ENCODE measurements at regions not wholly inside any gene's neighbourhood (a gene's known extent, or its start where the extent isn't known, plus 50 kb on each side); places are given as distances from the start of the nearest gene placed in this dataset.

GRCh38 chr14:106838991-106839769 is 1312.8 kb downstream of the TMEM121 start:
- H3K9ac ChIP-seq (ENCODE audit: low read length in 5 of 5): no peak overlapping the region
- no peaks in the 10 kb centered on the region for H3K9me3 ChIP-seq (ENCODE audit: control insufficient read depth in 5 of 5, low read length in 5 of 5)
- no peak overlapping the region for H3K4me3 ChIP-seq (ENCODE audit: low read depth in 1 of 5, low read length in 5 of 5)
- H3K27ac ChIP-seq (ENCODE audit: low read depth, low read length): no peak overlapping the region
- H3K27me3 ChIP-seq (ENCODE audit: control insufficient read depth in 5 of 5, insufficient read depth in 4 of 5, low read length in 5 of 5): peaks cover 0 to 5% (median 3%) of the 10 kb centered on the region in 5 donors
- H3K36me3 ChIP-seq (ENCODE audit: control insufficient read depth in 5 of 5, insufficient read depth in 5 of 5, low read length in 5 of 5): no peaks in the 10 kb centered on the region
- peaks cover 0 to 11% (median 5%) of the 10 kb centered on the region in 5 donors for H3K4me1 ChIP-seq (ENCODE audit: control insufficient read depth in 5 of 5, insufficient read depth in 5 of 5, low read length in 5 of 5)

- Histone ChIP-seq H3K9me3 (ENCODE audit: control insufficient read depth in 5 of 5, low read length in 5 of 5) (no peaks in the 10 kb centered on the region), H3K9ac (ENCODE audit: low read length in 5 of 5) (no peak overlapping the region), H3K36me3 (ENCODE audit: control insufficient read depth in 5 of 5, insufficient read depth in 5 of 5, low read length in 5 of 5) (no peaks in the 10 kb centered on the region), H3K27ac (ENCODE audit: low read depth, low read length) (no peak overlapping the region), H3K4me3 (ENCODE audit: low read depth in 1 of 5, low read length in 5 of 5) (no peak overlapping the region), H3K27me3 (ENCODE audit: control insufficient read depth in 5 of 5, insufficient read depth in 4 of 5, low read length in 5 of 5) (peaks cover 0 to 5% (median 3%) of the 10 kb centered on the region in 5 donors), H3K4me1 (ENCODE audit: control insufficient read depth in 5 of 5, insufficient read depth in 5 of 5, low read length in 5 of 5) (peaks cover 0 to 13% (median 5%) of the 10 kb centered on the region in 5 donors)
These were observed 1313.9 kb downstream of the TMEM121 start for GRCh38 chr14:106840258-106840657.

DNA sequence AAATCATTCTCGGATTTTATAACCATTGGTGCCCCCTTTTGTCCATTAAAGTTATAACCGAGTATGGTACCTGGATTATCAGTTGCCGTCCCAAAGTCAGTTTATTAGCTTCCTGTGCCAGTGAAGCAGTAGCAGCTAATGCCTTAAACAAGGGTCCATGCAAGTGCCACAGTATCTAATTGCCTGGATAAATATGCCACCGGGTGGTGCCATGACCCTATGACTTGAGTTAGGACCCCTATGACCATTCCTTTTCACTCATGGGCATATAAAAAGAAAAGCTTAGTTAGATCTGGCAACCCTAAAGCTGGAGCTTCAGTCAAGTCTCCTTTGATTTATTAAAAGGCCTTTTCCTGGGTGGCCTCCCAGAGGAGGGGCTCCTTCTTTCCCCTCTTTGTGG is 1314.6 kb downstream of the TMEM121 start:
- H3K9me3 ChIP-seq (ENCODE audit: control insufficient read depth in 5 of 5, low read length in 5 of 5): no peaks in the 10 kb centered on the region
- no peak overlapping the region for H3K27ac ChIP-seq (ENCODE audit: low read depth, low read length)
- H3K9ac ChIP-seq (ENCODE audit: low read length in 5 of 5): no peak overlapping the region
- H3K27me3 ChIP-seq (ENCODE audit: control insufficient read depth in 5 of 5, insufficient read depth in 4 of 5, low read length in 5 of 5): peaks cover 0 to 5% (median 3%) of the 10 kb centered on the region in 5 donors
- H3K36me3 ChIP-seq (ENCODE audit: control insufficient read depth in 5 of 5, insufficient read depth in 5 of 5, low read length in 5 of 5): no peaks in the 10 kb centered on the region
- H3K4me1 ChIP-seq (ENCODE audit: control insufficient read depth in 5 of 5, insufficient read depth in 5 of 5, low read length in 5 of 5): peaks cover 0 to 21% (median 5%) of the 10 kb centered on the region in 5 donors
- H3K4me3 ChIP-seq (ENCODE audit: low read depth in 1 of 5, low read length in 5 of 5): no peak overlapping the region

DNA sequence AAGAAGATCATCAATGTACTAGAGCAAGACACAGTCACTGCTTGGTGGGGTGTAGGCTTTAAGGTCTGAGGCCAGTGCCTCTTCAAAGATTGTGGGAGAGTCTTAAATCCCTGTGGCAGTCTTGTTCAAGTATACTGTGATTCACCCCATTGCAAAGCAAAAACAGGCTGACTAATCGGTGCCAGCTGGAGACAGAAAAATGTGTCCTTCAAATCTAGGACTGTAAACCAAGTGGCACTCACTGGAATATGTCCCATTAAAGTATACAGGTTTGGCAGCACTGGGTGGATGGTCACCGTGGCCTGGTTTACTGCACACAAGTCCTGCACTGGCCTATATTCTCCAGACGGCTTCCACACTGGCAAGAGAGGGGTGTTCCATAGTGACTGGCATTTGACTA is 1315.3 kb downstream of the TMEM121 start:
- Histone ChIP-seq H3K4me3 (ENCODE audit: low read depth in 1 of 5, low read length in 5 of 5) (no peak overlapping the region), H3K4me1 (ENCODE audit: control insufficient read depth in 5 of 5, insufficient read depth in 5 of 5, low read length in 5 of 5) (peaks cover 0 to 25% (median 5%) of the 10 kb centered on the region in 5 donors), H3K9me3 (ENCODE audit: control insufficient read depth in 5 of 5, low read length in 5 of 5) (no peaks in the 10 kb centered on the region), H3K9ac (ENCODE audit: low read length in 5 of 5) (no peak overlapping the region), H3K36me3 (ENCODE audit: control insufficient read depth in 5 of 5, insufficient read depth in 5 of 5, low read length in 5 of 5) (no peaks in the 10 kb centered on the region), H3K27me3 (ENCODE audit: control insufficient read depth in 5 of 5, insufficient read depth in 4 of 5, low read length in 5 of 5) (peaks cover 0 to 5% (median 3%) of the 10 kb centered on the region in 5 donors), H3K27ac (ENCODE audit: low read depth, low read length) (no peak overlapping the region)

- no peaks in the 10 kb centered on the region for H3K36me3 ChIP-seq (ENCODE audit: control insufficient read depth in 5 of 5, insufficient read depth in 5 of 5, low read length in 5 of 5)
- no peaks in the 10 kb centered on the region for H3K9me3 ChIP-seq (ENCODE audit: control insufficient read depth in 5 of 5, low read length in 5 of 5)
- no peak overlapping the region for H3K27ac ChIP-seq (ENCODE audit: low read depth, low read length)
- H3K4me1 ChIP-seq (ENCODE audit: control insufficient read depth in 5 of 5, insufficient read depth in 5 of 5, low read length in 5 of 5): peaks cover 0 to 25% (median 5%) of the 10 kb centered on the region in 5 donors
- no peak overlapping the region for H3K9ac ChIP-seq (ENCODE audit: low read length in 5 of 5)
- H3K4me3 ChIP-seq (ENCODE audit: low read depth in 1 of 5, low read length in 5 of 5): no peak overlapping the region
- H3K27me3 ChIP-seq (ENCODE audit: control insufficient read depth in 5 of 5, insufficient read depth in 4 of 5, low read length in 5 of 5): peaks cover 0 to 4% (median 1%) of the 10 kb centered on the region in 5 donors
These were observed 1316.3 kb downstream of the TMEM121 start for GRCh38 chr14:106842687-106843086.

DNA sequence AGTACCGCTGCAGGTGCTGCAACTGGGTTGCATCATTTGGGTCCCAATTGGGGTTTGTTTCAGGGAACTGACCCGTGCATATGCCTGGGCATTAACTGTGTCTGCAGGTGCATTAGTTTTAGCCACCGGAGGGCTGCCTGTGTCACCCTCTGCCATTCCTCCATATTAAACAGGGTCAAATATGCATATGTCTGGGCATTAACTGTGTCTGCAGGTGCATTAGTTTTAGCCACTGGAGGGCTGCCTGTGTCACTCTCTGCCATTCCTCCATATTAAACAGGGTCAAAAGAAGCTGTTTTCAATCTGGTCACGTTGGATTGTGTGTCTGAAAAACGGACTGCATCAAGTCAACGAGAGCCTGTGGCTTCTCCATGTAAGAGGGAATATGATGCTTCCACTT is 1317.0 kb downstream of the TMEM121 start:
- peaks cover 0 to 28% (median 5%) of the 10 kb centered on the region in 5 donors for H3K4me1 ChIP-seq (ENCODE audit: control insufficient read depth in 5 of 5, insufficient read depth in 5 of 5, low read length in 5 of 5)
- H3K4me3 ChIP-seq (ENCODE audit: low read depth in 1 of 5, low read length in 5 of 5): peak overlapping the region; percentile 61 to 66 (median 65)
- no peaks in the 10 kb centered on the region for H3K9me3 ChIP-seq (ENCODE audit: control insufficient read depth in 5 of 5, low read length in 5 of 5)
- peaks cover 0 to 4% (median 0%) of the 10 kb centered on the region in 5 donors for H3K27me3 ChIP-seq (ENCODE audit: control insufficient read depth in 5 of 5, insufficient read depth in 4 of 5, low read length in 5 of 5)
- peak overlapping the region in 1 of 5 donors; percentile 1 for H3K9ac ChIP-seq (ENCODE audit: low read length in 5 of 5)
- H3K36me3 ChIP-seq (ENCODE audit: control insufficient read depth in 5 of 5, insufficient read depth in 5 of 5, low read length in 5 of 5): no peaks in the 10 kb centered on the region
- no peak overlapping the region for H3K27ac ChIP-seq (ENCODE audit: low read depth, low read length)

DNA sequence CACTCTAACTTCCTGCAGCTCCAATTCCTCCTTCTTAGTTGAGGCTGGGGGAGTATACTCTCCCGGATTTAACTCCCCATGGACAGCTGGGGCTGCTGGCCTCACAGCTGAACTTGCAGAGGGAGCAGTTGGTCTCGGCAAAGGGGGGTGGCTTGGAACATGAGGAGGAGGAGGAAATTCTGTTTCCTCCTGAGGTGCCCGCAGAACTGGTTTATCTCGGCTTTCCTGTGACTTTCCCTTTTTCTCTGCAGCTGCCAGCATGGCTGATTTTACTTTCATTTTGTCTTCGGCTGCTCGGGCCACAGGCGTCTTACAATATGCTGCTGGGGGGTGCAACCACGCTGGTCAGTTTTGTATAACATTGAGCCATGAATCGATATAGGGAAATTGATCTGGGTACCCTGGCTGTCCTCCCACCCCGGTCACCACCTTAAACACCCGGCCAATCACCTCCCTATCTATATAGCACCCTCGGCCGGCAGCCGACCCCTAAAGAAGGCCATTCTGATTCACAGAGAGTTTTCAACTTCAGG is 1317.6 kb downstream of the TMEM121 start:
- no peaks in the 10 kb centered on the region for H3K9me3 ChIP-seq (ENCODE audit: control insufficient read depth in 5 of 5, low read length in 5 of 5)
- peak overlapping the region; percentile 61 to 66 (median 65) for H3K4me3 ChIP-seq (ENCODE audit: low read depth in 1 of 5, low read length in 5 of 5)
- peak overlapping the region in 4 of 5 donors; percentile 66 to 77 (median 70) for H3K9ac ChIP-seq (ENCODE audit: low read length in 5 of 5)
- no peaks in the 10 kb centered on the region for H3K36me3 ChIP-seq (ENCODE audit: control insufficient read depth in 5 of 5, insufficient read depth in 5 of 5, low read length in 5 of 5)
- peaks cover 0 to 4% (median 0%) of the 10 kb centered on the region in 5 donors for H3K27me3 ChIP-seq (ENCODE audit: control insufficient read depth in 5 of 5, insufficient read depth in 4 of 5, low read length in 5 of 5)
- H3K4me1 ChIP-seq (ENCODE audit: control insufficient read depth in 5 of 5, insufficient read depth in 5 of 5, low read length in 5 of 5): peaks cover 0 to 28% (median 5%) of the 10 kb centered on the region in 5 donors
- peak overlapping the region; percentile 37 for H3K27ac ChIP-seq (ENCODE audit: low read depth, low read length)

- Histone ChIP-seq H3K36me3 (ENCODE audit: control insufficient read depth in 5 of 5, insufficient read depth in 5 of 5, low read length in 5 of 5) (no peaks in the 10 kb centered on the region), H3K27me3 (ENCODE audit: control insufficient read depth in 5 of 5, insufficient read depth in 4 of 5, low read length in 5 of 5) (peaks cover 0 to 3% (median 0%) of the 10 kb centered on the region in 5 donors), H3K27ac (ENCODE audit: low read depth, low read length) (peak overlapping the region; percentile 37), H3K4me1 (ENCODE audit: control insufficient read depth in 5 of 5, insufficient read depth in 5 of 5, low read length in 5 of 5) (peaks cover 0 to 28% (median 5%) of the 10 kb centered on the region in 5 donors), H3K4me3 (ENCODE audit: low read depth in 1 of 5, low read length in 5 of 5) (peak overlapping the region; percentile 61 to 66 (median 65)), H3K9me3 (ENCODE audit: control insufficient read depth in 5 of 5, low read length in 5 of 5) (no peaks in the 10 kb centered on the region), H3K9ac (ENCODE audit: low read length in 5 of 5) (peak overlapping the region in 4 of 5 donors; percentile 66 to 77 (median 70))
These were observed 1318.4 kb downstream of the TMEM121 start for GRCh38 chr14:106844608-106845285.

DNA sequence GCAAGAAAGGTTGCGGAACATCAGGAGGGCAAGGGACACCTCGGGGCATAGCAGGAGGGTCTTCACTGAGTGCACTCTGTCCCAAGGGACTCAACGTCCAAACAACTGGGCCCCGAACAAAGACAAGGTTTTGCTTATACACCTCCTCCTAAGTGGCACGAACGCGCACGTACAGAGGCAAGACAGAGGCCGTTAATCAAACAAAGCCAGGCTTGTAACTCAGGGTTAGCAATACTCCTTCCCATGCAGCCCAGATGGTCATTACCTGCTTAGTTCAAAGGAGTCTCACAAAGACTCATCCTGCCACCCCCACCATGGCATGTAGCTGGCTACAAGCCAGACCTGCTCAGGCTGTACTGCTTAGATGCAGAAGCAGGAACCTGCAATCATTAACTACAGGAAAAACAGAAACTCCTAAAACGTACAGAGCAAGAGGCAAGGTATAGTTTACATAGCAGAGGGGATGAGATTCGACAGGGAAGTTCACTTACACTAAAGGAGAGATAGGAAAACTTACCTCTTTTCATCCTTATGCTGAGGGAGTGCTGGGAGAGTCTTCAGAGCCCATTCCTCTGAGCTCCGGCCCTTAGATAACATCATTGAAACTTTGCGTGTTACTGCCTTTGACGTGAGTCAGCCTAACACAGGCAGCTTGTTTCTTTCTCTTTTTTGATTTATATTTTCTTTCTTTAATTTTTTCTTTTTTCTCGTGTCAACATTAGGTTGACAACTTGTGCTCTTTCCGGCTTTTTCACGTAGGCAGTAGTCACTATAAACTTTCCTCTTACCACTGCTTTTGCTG is 1319.1 kb downstream of the TMEM121 start:
- Histone ChIP-seq H3K4me1 (ENCODE audit: control insufficient read depth in 5 of 5, insufficient read depth in 5 of 5, low read length in 5 of 5) (peaks cover 0 to 28% (median 5%) of the 10 kb centered on the region in 5 donors), H3K9me3 (ENCODE audit: control insufficient read depth in 5 of 5, low read length in 5 of 5) (no peaks in the 10 kb centered on the region), H3K27me3 (ENCODE audit: control insufficient read depth in 5 of 5, insufficient read depth in 4 of 5, low read length in 5 of 5) (peaks cover 0 to 3% (median 0%) of the 10 kb centered on the region in 5 donors), H3K36me3 (ENCODE audit: control insufficient read depth in 5 of 5, insufficient read depth in 5 of 5, low read length in 5 of 5) (no peaks in the 10 kb centered on the region), H3K9ac (ENCODE audit: low read length in 5 of 5) (peak overlapping the region in 3 of 5 donors; percentile 43 to 70 (median 66)), H3K4me3 (ENCODE audit: low read depth in 1 of 5, low read length in 5 of 5) (peak overlapping the region in 4 of 5 donors; percentile 61 to 66 (median 64)), H3K27ac (ENCODE audit: low read depth, low read length) (no peak overlapping the region)
